ENCODE measurements at regions not wholly inside any gene's neighbourhood (a gene's known extent, or its start where the extent isn't known, plus 50 kb on each side); places are given as distances from the start of the nearest gene placed in this dataset.

DNA sequence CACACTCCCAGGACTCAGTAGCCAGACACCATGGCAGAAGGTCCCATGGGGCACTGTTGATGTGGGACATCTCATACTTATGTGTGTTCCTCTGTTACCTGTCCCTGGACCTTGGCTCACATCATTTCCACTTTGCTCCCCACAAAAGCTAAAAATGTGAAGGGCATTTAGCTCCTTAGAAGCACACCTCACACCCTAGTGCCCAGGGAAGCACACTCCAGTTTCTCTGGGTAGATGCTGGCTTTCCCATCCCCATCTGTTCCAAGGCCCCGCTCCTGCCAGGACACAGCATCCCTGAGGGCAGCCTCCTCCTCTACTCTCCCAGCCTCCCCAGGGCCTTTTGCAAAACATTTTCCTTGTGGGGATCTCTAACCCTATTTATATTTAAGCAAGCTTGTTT lies 572.4 kb upstream of the MGMT start:
- 52 to 92% methylated on average over 1 of the region's 1 CpG for WGBS, 2 donors
- Histone ChIP-seq H3K4me3 (ENCODE audit: low read depth in 1 of 2, low read length in 2 of 2) (no peak overlapping the region), H3K9me3 (ENCODE audit: control insufficient read depth in 2 of 2, insufficient read depth in 1 of 2, low read depth in 1 of 2, low read length in 1 of 2) (peaks cover 0 to 3% of the 10 kb centered on the region in 2 donors), H3K36me3 (ENCODE audit: control insufficient read depth in 2 of 2, insufficient read depth in 2 of 2, low read length in 1 of 2) (no peaks in the 10 kb centered on the region), H3K27ac (ENCODE audit: low read depth in 2 of 2, low read length in 1 of 2) (no peak overlapping the region), H3K4me1 (ENCODE audit: control insufficient read depth in 2 of 2, insufficient read depth in 2 of 2, low read length in 1 of 2) (no peaks in the 10 kb centered on the region), H3K27me3 (ENCODE audit: control insufficient read depth in 1 of 2, insufficient read depth in 2 of 2, low read length in 2 of 2) (no peaks in the 10 kb centered on the region)

DNA sequence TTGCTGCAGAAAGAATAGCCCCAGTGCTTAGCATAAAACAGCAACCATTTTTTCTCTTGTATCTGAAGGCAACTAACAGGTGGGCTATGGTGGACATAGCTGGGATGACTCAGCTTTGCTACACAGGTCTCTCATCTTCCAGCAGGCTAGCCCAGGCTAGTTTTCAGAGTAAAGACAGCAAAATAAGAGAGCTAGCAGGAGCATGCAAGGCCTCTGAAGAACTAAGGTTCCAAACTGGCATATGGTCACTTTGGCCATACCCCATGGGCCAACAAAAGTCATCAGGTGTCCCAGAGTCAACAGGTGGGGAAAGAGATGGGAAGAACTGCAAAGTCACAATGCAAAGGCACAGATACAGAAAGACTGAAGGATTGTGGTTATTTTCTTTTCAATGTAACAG lies 571.6 kb upstream of the MGMT start:
- no peak overlapping the region for H3K27ac ChIP-seq (ENCODE audit: low read depth in 2 of 2, low read length in 1 of 2)
- peaks cover 0 to 3% of the 10 kb centered on the region in 2 donors for H3K9me3 ChIP-seq (ENCODE audit: control insufficient read depth in 2 of 2, insufficient read depth in 1 of 2, low read depth in 1 of 2, low read length in 1 of 2)
- H3K27me3 ChIP-seq (ENCODE audit: control insufficient read depth in 1 of 2, insufficient read depth in 2 of 2, low read length in 2 of 2) = no peaks in the 10 kb centered on the region
- no peak overlapping the region for H3K4me3 ChIP-seq (ENCODE audit: low read depth in 1 of 2, low read length in 2 of 2)
- no peaks in the 10 kb centered on the region for H3K4me1 ChIP-seq (ENCODE audit: control insufficient read depth in 2 of 2, insufficient read depth in 2 of 2, low read length in 1 of 2)
- H3K36me3 ChIP-seq (ENCODE audit: control insufficient read depth in 2 of 2, insufficient read depth in 2 of 2, low read length in 1 of 2) = no peaks in the 10 kb centered on the region

DNA sequence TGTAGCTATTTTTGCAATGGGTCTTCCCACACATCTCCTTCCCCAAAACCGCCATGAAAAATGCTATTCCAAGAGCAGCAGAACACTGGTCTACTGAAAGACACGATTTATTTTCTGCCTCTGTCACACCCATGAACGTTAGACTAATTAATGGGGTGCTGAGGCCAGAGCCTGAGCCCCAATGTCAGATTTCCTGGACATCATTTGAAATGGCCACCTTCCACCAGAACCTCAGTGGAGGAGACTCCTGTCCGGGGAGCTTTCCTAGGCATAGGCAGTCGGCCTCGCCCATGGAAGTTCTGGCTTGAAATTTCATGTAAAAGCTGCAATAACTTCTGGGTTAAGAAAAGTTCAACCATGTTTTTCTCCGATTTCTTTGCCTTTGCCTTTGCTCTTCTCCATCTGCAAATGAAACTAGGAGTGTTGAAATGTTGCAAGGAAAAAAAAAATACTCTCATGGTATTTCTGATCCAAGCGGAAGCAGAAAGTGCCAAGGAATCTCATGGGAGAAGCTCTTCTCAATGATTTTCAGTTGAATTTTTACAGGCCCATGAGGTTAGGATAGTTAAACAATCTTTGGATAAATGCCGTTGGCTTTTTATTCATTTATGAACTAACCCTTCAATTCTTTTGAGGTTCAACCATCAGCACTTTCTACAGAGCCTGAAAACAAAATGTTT lies 570.8 kb upstream of the MGMT start:
- Histone ChIP-seq H3K9me3 (ENCODE audit: control insufficient read depth in 2 of 2, insufficient read depth in 1 of 2, low read depth in 1 of 2, low read length in 1 of 2) (peaks cover 0 to 3% of the 10 kb centered on the region in 2 donors), H3K27me3 (ENCODE audit: control insufficient read depth in 1 of 2, insufficient read depth in 2 of 2, low read length in 2 of 2) (no peaks in the 10 kb centered on the region), H3K27ac (ENCODE audit: low read depth in 2 of 2, low read length in 1 of 2) (no peak overlapping the region), H3K4me3 (ENCODE audit: low read depth in 1 of 2, low read length in 2 of 2) (no peak overlapping the region), H3K36me3 (ENCODE audit: control insufficient read depth in 2 of 2, insufficient read depth in 2 of 2, low read length in 1 of 2) (no peaks in the 10 kb centered on the region), H3K4me1 (ENCODE audit: control insufficient read depth in 2 of 2, insufficient read depth in 2 of 2, low read length in 1 of 2) (no peaks in the 10 kb centered on the region)
- 66 to 71% methylated on average over 9 of the region's 9 CpGs for WGBS, 2 donors

DNA sequence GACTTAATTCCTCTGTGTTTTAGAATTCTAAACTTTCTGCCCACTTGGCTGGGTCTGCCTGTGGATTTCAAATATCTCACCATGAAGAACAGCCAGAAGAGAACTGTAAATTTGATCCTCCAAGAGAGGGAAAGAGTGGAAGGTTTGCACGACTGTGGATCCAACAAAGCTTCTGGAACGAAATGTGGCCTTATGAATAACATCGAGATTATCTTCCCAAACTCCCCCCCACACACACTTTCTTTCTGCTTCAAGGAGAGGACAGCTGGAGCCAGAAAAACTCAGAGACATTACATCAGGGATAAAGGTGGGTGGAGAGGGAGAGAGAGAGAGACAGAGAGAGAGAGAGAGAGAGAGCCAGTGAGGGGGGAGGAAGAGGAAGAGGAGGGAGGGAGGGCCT lies 570.1 kb upstream of the MGMT start:
- WGBS, 2 donors = 68 to 69% methylated on average over 3 of the region's 3 CpGs
- H3K27ac ChIP-seq (ENCODE audit: low read depth in 2 of 2, low read length in 1 of 2) = no peak overlapping the region

DNA sequence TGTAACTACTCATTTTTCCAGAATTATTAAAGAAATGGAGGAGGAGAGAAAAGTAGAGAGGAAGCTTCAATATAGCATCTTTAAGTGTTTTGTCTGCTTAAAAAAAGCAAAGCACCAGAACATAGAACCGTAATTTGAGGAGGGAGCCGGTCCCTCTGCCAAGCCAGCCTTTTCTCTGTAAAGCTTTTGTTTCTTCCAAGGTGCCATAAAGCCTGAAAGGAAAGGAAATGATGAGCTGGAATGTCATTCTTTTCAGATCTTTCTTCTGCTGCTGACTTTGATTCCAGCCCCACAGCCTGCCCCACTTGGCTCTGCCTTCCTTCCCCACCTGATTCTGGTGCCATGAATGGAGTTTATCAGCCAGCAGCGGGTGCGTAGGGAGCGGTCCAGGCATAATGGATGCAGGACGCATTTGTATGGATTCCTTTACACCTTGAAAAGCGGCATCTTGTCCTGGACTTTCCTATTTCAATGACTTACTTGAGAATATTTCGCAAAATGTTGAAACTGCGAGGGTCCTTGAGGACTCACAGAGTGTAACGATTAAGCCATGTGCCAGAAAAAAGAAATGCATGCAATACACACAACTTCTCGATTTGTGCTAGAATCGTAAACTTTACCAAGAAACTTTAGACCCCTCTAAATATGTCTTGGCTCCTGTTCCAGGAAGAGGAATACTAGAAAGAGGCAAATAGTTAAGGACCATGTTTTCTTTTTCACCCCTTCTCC lies 569.5 kb upstream of the MGMT start:
- Histone ChIP-seq H3K4me3 (ENCODE audit: low read depth in 1 of 2, low read length in 2 of 2) (no peak overlapping the region), H3K27me3 (ENCODE audit: control insufficient read depth in 1 of 2, insufficient read depth in 2 of 2, low read length in 2 of 2) (no peaks in the 10 kb centered on the region), H3K9me3 (ENCODE audit: control insufficient read depth in 2 of 2, insufficient read depth in 1 of 2, low read depth in 1 of 2, low read length in 1 of 2) (peaks cover 0 to 3% of the 10 kb centered on the region in 2 donors), H3K4me1 (ENCODE audit: control insufficient read depth in 2 of 2, insufficient read depth in 2 of 2, low read length in 1 of 2) (no peaks in the 10 kb centered on the region), H3K27ac (ENCODE audit: low read depth in 2 of 2, low read length in 1 of 2) (no peak overlapping the region), H3K36me3 (ENCODE audit: control insufficient read depth in 2 of 2, insufficient read depth in 2 of 2, low read length in 1 of 2) (no peaks in the 10 kb centered on the region)
- WGBS, 2 donors = 76 to 78% methylated on average over 12 of the region's 12 CpGs

More for the DNA sequence above, 570.1 kb upstream of the MGMT start:
- Histone ChIP-seq H3K9me3 (ENCODE audit: control insufficient read depth in 2 of 2, insufficient read depth in 1 of 2, low read depth in 1 of 2, low read length in 1 of 2) (peaks cover 0 to 3% of the 10 kb centered on the region in 2 donors), H3K4me3 (ENCODE audit: low read depth in 1 of 2, low read length in 2 of 2) (no peak overlapping the region), H3K36me3 (ENCODE audit: control insufficient read depth in 2 of 2, insufficient read depth in 2 of 2, low read length in 1 of 2) (no peaks in the 10 kb centered on the region), H3K27me3 (ENCODE audit: control insufficient read depth in 1 of 2, insufficient read depth in 2 of 2, low read length in 2 of 2) (no peaks in the 10 kb centered on the region), H3K4me1 (ENCODE audit: control insufficient read depth in 2 of 2, insufficient read depth in 2 of 2, low read length in 1 of 2) (no peaks in the 10 kb centered on the region)

DNA sequence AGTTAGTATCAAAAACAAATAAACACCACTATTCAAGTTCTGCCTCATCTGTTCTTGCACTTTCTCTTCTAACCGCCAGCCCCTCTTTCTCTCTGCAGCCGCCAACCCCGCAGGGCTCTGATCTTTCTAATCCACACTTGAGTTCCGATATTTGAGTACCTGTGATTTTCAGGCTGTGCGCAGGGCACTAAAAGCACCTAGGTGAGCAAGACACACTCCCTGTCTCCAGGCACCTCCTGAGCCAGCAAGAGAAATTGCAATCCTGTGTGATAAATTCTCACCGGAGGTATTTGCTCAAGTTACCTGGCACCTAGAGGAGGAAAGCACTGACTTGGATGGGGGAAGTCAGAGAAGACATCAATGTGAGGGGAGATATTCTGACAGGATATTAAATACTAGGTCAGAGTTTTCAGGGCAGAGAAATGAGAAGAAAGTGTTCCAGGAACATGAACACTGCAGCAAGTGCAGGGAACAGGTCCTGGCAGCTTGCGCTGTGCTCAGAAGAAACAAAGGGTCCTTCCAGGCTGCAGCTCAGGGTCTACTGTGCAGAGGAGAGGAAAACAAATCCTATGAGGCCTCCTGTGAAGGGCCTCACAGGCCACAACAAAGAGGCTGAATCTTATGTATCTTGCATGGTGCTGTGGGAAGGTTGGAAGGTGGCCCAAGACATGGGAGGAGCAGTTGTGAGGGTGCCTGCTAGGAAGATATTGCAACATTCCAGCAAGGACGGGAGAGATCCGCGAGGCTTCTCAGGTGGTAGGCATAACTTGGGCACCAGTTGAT lies 568.7 kb upstream of the MGMT start:
- no peak overlapping the region for H3K27ac ChIP-seq (ENCODE audit: low read depth in 2 of 2, low read length in 1 of 2)
- 68 to 72% methylated on average over 10 of the region's 10 CpGs for WGBS, 2 donors
- no peak overlapping the region for H3K4me3 ChIP-seq (ENCODE audit: low read depth in 1 of 2, low read length in 2 of 2)

DNA sequence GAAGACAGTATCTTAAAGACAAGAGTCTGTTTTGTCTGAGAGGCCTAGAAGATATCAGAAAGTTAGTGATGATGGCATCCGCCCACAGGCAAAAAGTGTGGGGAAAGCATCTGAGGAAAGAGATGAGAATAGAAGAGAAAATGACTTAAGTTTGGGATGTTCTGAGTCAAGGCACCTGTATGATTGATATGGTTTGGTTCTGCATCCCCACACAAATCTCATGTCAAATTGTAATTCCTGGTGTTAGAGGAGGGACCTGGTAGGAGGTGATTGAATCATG lies 568.2 kb upstream of the MGMT start:
- peaks cover 0 to 3% of the 10 kb centered on the region in 2 donors for H3K9me3 ChIP-seq (ENCODE audit: control insufficient read depth in 2 of 2, insufficient read depth in 1 of 2, low read depth in 1 of 2, low read length in 1 of 2)
- H3K4me3 ChIP-seq (ENCODE audit: low read depth in 1 of 2, low read length in 2 of 2) = no peak overlapping the region
- no peaks in the 10 kb centered on the region for H3K27me3 ChIP-seq (ENCODE audit: control insufficient read depth in 1 of 2, insufficient read depth in 2 of 2, low read length in 2 of 2)
- no peaks in the 10 kb centered on the region for H3K4me1 ChIP-seq (ENCODE audit: control insufficient read depth in 2 of 2, insufficient read depth in 2 of 2, low read length in 1 of 2)
- H3K36me3 ChIP-seq (ENCODE audit: control insufficient read depth in 2 of 2, insufficient read depth in 2 of 2, low read length in 1 of 2) = no peaks in the 10 kb centered on the region
- no peak overlapping the region for H3K27ac ChIP-seq (ENCODE audit: low read depth in 2 of 2, low read length in 1 of 2)
- WGBS, 2 donors = 92 to 93% methylated on average over 1 of the region's 1 CpG

More for the DNA sequence above, 568.7 kb upstream of the MGMT start:
- no peaks in the 10 kb centered on the region for H3K27me3 ChIP-seq (ENCODE audit: control insufficient read depth in 1 of 2, insufficient read depth in 2 of 2, low read length in 2 of 2)
- no peaks in the 10 kb centered on the region for H3K36me3 ChIP-seq (ENCODE audit: control insufficient read depth in 2 of 2, insufficient read depth in 2 of 2, low read length in 1 of 2)
- no peaks in the 10 kb centered on the region for H3K4me1 ChIP-seq (ENCODE audit: control insufficient read depth in 2 of 2, insufficient read depth in 2 of 2, low read length in 1 of 2)
- H3K9me3 ChIP-seq (ENCODE audit: control insufficient read depth in 2 of 2, insufficient read depth in 1 of 2, low read depth in 1 of 2, low read length in 1 of 2) = peaks cover 0 to 3% of the 10 kb centered on the region in 2 donors

DNA sequence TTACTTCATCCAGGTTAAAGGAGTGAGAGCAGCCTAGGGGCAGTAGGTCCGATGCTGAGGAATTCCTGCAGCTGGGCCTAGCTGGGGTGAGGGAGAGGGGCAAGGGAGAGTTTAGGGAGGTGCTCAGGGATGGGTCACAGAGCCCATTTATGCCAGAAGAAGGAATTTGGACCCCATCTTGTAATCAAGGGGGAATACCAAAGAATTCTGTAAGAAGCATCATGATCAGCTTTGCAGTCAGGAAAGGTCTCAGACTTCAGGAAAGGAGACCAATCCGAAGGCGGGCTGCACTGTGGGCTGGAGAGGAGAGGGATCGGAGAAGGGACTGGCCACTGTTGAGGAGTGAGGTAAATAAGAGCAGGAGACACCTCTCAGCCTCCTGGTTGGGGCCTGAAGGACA lies 566.6 kb upstream of the MGMT start:
- Histone ChIP-seq H3K27ac (ENCODE audit: low read depth in 2 of 2, low read length in 1 of 2) (no peak overlapping the region), H3K4me1 (ENCODE audit: control insufficient read depth in 2 of 2, insufficient read depth in 2 of 2, low read length in 1 of 2) (no peaks in the 10 kb centered on the region), H3K4me3 (ENCODE audit: low read depth in 1 of 2, low read length in 2 of 2) (no peak overlapping the region), H3K27me3 (ENCODE audit: control insufficient read depth in 1 of 2, insufficient read depth in 2 of 2, low read length in 2 of 2) (no peaks in the 10 kb centered on the region), H3K9me3 (ENCODE audit: control insufficient read depth in 2 of 2, insufficient read depth in 1 of 2, low read depth in 1 of 2, low read length in 1 of 2) (peaks cover 0 to 3% of the 10 kb centered on the region in 2 donors), H3K36me3 (ENCODE audit: control insufficient read depth in 2 of 2, insufficient read depth in 2 of 2, low read length in 1 of 2) (no peaks in the 10 kb centered on the region)
- WGBS, 2 donors = 80 to 82% methylated on average over 4 of the region's 4 CpGs

DNA sequence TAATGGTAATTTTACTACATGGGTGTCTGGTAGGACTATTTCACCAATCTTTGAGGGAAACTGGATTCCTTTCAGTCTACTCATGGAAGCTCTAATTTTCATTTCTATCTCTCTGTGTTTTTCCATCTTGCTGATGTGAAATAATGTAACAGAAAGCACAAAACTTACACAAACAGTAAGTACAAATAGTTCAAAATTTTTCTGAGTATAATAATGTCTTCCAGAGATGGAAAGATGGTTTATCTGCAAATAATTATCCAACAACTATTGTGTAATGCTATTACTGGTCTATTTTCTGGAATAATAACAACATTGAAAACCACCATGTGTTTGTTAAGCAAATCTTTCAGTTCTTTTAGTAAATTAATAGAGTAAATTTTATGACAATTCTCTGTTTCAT lies 565.8 kb upstream of the MGMT start:
- Histone ChIP-seq H3K4me3 (ENCODE audit: low read depth in 1 of 2, low read length in 2 of 2) (no peak overlapping the region), H3K9me3 (ENCODE audit: control insufficient read depth in 2 of 2, insufficient read depth in 1 of 2, low read depth in 1 of 2, low read length in 1 of 2) (peaks cover 0 to 3% of the 10 kb centered on the region in 2 donors), H3K27me3 (ENCODE audit: control insufficient read depth in 1 of 2, insufficient read depth in 2 of 2, low read length in 2 of 2) (no peaks in the 10 kb centered on the region), H3K4me1 (ENCODE audit: control insufficient read depth in 2 of 2, insufficient read depth in 2 of 2, low read length in 1 of 2) (no peaks in the 10 kb centered on the region), H3K27ac (ENCODE audit: low read depth in 2 of 2, low read length in 1 of 2) (no peak overlapping the region), H3K36me3 (ENCODE audit: control insufficient read depth in 2 of 2, insufficient read depth in 2 of 2, low read length in 1 of 2) (no peaks in the 10 kb centered on the region)
